BLaER1 treated with 17β-estradiol and CSF1 and Interleukin-3, amounts not matched to agents 10 nM and 100 nM (cell line): ENCODE measurements at regions not wholly inside any gene's neighbourhood (a gene's known extent, or its start where the extent isn't known, plus 50 kb on each side); places are given as distances from the start of the nearest gene placed in this dataset.

ENCODE experiments used
- H3K27ac ChIP-seq, 11 experiments: shearing (Covaris generic); formaldehyde crosslinking; 2 replicates each; pipeline ENCODE4 v1.8.1; 2022
- H3K27me3 ChIP-seq, 11 experiments: shearing (Covaris generic); formaldehyde crosslinking; 2 replicates each; pipeline ENCODE4 v1.8.1; 2022
- H3K36me3 ChIP-seq, 11 experiments: shearing (Covaris generic); formaldehyde crosslinking; 2 replicates each; pipeline ENCODE4 v1.8.1; 2022
- H3K4me1 ChIP-seq, 10 experiments: shearing (Covaris generic); formaldehyde crosslinking; 2 replicates each; pipeline ENCODE4 v1.8.1; 2022
- H3K4me2 ChIP-seq, 11 experiments: shearing (Covaris generic); formaldehyde crosslinking; 2 replicates each; pipeline ENCODE4 v1.8.1; 2022
- H3K4me3 ChIP-seq, 10 experiments: shearing (Covaris generic); formaldehyde crosslinking; 2 replicates each; pipeline ENCODE4 v1.8.1; 2022
- H3K9ac ChIP-seq, 11 experiments: shearing (Covaris generic); formaldehyde crosslinking; 2 replicates each; pipeline ENCODE4 v1.8.1; 2022
- H3K9me3 ChIP-seq, 11 experiments: shearing (Covaris generic); formaldehyde crosslinking; replicated peaks in 1 of 11; 2 replicates each; pipeline ENCODE4 v1.8.1; 2022
- H4K20me1 ChIP-seq, 11 experiments: shearing (Covaris generic); formaldehyde crosslinking; 2 replicates each; pipeline ENCODE4 v1.8.1; 2022
- Cebpa-rat ChIP-seq, 11 experiments: shearing (Covaris generic); IDR thresholded peaks; 2 replicates each; pipeline ENCODE4 v1.8.1; 2022

- H3K9me3 ChIP-seq: peaks cover 0 to 3% (median 0%) of the 10 kb centered on the region in 11 experiments; a peak in 2 of 22 replicates
- H3K4me2 ChIP-seq: 0 out of 22 replicates have a peak overlapping the region, but pooled peaks of 1 of the 11 experiments have one; percentile 13
- H3K9ac ChIP-seq: no peak overlapping the region
- no peaks in the 10 kb centered on the region for H3K27me3 ChIP-seq
- no peak overlapping the region for H3K27ac ChIP-seq
- H3K4me3 ChIP-seq: no peak overlapping the region
- H3K4me1 ChIP-seq: 0 out of 20 replicates have a peak, but pooled peaks cover 0 to 7% (median 0%) of the 10 kb centered on the region in 10 experiments
- no peak for TF ChIP-seq Cebpa-rat (IDR thresholded peaks at IDR 0.05)
- no peaks in the 10 kb centered on the region for H4K20me1 ChIP-seq
- no peaks in the 10 kb centered on the region for H3K36me3 ChIP-seq
These were observed 114.9 kb upstream of the RAB11FIP2 start for GRCh38 chr10:118161461-118162246.

- Histone ChIP-seq H3K9me3 (peaks cover 4 to 18% (median 8%) of the 10 kb centered on the region in 11 experiments; a peak in 12 of 22 replicates), H3K4me2 (peak overlapping the region in 8 of 11 experiments; percentile 17 to 72 (median 52); a peak in 15 of 22 replicates)
These were observed 106.5 kb upstream of the RAB11FIP2 start for GRCh38 chr10:118153287-118153686.

GRCh38 chr10:118151461-118151860 lies 104.7 kb upstream of the RAB11FIP2 start:
- Histone ChIP-seq H3K36me3 (no peaks in the 10 kb centered on the region), H3K27ac (no peak overlapping the region), H3K9me3 (peaks cover 3 to 13% (median 6%) of the 10 kb centered on the region in 11 experiments; a peak in 12 of 22 replicates), H4K20me1 (no peaks in the 10 kb centered on the region), H3K4me3 (no peak overlapping the region), H3K4me2 (no peak overlapping the region), H3K4me1 (peaks cover 0 to 16% (median 11%) of the 10 kb centered on the region in 10 experiments; a peak in 12 of 20 replicates), H3K9ac (no peak overlapping the region), H3K27me3 (no peaks in the 10 kb centered on the region)
- no peak for TF ChIP-seq Cebpa-rat (IDR thresholded peaks at IDR 0.05)

More at GRCh38 chr10:118153287-118153686, 106.5 kb upstream of the RAB11FIP2 start:
- Histone ChIP-seq H3K4me1 (peaks cover 0 to 16% (median 11%) of the 10 kb centered on the region in 10 experiments; a peak in 12 of 20 replicates), H3K9ac (no peak overlapping the region), H3K36me3 (no peaks in the 10 kb centered on the region), H3K4me3 (no peak overlapping the region), H4K20me1 (no peaks in the 10 kb centered on the region), H3K27ac (no peak overlapping the region), H3K27me3 (no peaks in the 10 kb centered on the region)
- no peak for TF ChIP-seq Cebpa-rat (IDR thresholded peaks at IDR 0.05)

- no peak overlapping the region for H3K27ac ChIP-seq
- no peak overlapping the region for H3K4me2 ChIP-seq
- no peaks in the 10 kb centered on the region for H3K36me3 ChIP-seq
- H3K4me3 ChIP-seq: no peak overlapping the region
- H3K9ac ChIP-seq: no peak overlapping the region
- peaks cover 0 to 8% (median 6%) of the 10 kb centered on the region in 10 experiments; a peak in 12 of 20 replicates for H3K4me1 ChIP-seq
- H3K9me3 ChIP-seq: no peaks in the 10 kb centered on the region
- no peak for TF ChIP-seq Cebpa-rat (IDR thresholded peaks at IDR 0.05)
- H4K20me1 ChIP-seq: no peaks in the 10 kb centered on the region
- H3K27me3 ChIP-seq: no peaks in the 10 kb centered on the region
These were observed 101.5 kb upstream of the RAB11FIP2 start for GRCh38 chr10:118148247-118148646.

- no peak for TF ChIP-seq Cebpa-rat (IDR thresholded peaks at IDR 0.05)
- no peaks in the 10 kb centered on the region for H3K36me3 ChIP-seq
These were observed 98.5 kb upstream of the RAB11FIP2 start for GRCh38 chr10:118145256-118145655.

GRCh38 chr10:118141471-118141870 lies 94.7 kb upstream of the RAB11FIP2 start:
- H3K4me2 ChIP-seq: no peak overlapping the region
- H3K27me3 ChIP-seq: no peaks in the 10 kb centered on the region

More at GRCh38 chr10:118145256-118145655, 98.5 kb upstream of the RAB11FIP2 start:
- no peak overlapping the region for H3K9ac ChIP-seq
- H4K20me1 ChIP-seq: no peaks in the 10 kb centered on the region
- H3K27ac ChIP-seq: no peak overlapping the region
- no peak overlapping the region for H3K4me3 ChIP-seq
- H3K9me3 ChIP-seq: no peaks in the 10 kb centered on the region
- H3K4me2 ChIP-seq: no peak overlapping the region
- H3K4me1 ChIP-seq: no peaks in the 10 kb centered on the region
- H3K27me3 ChIP-seq: no peaks in the 10 kb centered on the region

GRCh38 chr10:118139321-118139720 lies 92.6 kb upstream of the RAB11FIP2 start:
- Histone ChIP-seq H3K9ac (no peak overlapping the region), H3K9me3 (peaks cover 0 to 8% (median 6%) of the 10 kb centered on the region in 11 experiments; a peak in 5 of 22 replicates), H4K20me1 (no peaks in the 10 kb centered on the region), H3K27ac (no peak overlapping the region), H3K36me3 (no peaks in the 10 kb centered on the region), H3K4me3 (no peak overlapping the region), H3K4me2 (no peak overlapping the region), H3K4me1 (0 out of 20 replicates have a peak, but pooled peaks cover 0 to 4% (median 0%) of the 10 kb centered on the region in 10 experiments), H3K27me3 (no peaks in the 10 kb centered on the region)
- no peak for TF ChIP-seq Cebpa-rat (IDR thresholded peaks at IDR 0.05)

More at GRCh38 chr10:118141471-118141870, 94.7 kb upstream of the RAB11FIP2 start:
- H3K4me3 ChIP-seq: no peak overlapping the region
- no peaks in the 10 kb centered on the region for H3K36me3 ChIP-seq
- no peak overlapping the region for H3K27ac ChIP-seq
- no peak for TF ChIP-seq Cebpa-rat (IDR thresholded peaks at IDR 0.05)
- H3K9me3 ChIP-seq: no peaks in the 10 kb centered on the region
- no peak overlapping the region for H3K9ac ChIP-seq
- H4K20me1 ChIP-seq: no peaks in the 10 kb centered on the region
- H3K4me1 ChIP-seq: 0 out of 20 replicates have a peak, but pooled peaks cover 0 to 4% (median 0%) of the 10 kb centered on the region in 10 experiments

GRCh38 chr10:118128675-118129074 lies 81.9 kb upstream of the RAB11FIP2 start:
- no peaks in the 10 kb centered on the region for H4K20me1 ChIP-seq
- H3K4me1 ChIP-seq: no peaks in the 10 kb centered on the region
- peaks cover 0 to 12% (median 7%) of the 10 kb centered on the region in 11 experiments; a peak in 13 of 22 replicates for H3K9me3 ChIP-seq

GRCh38 chr10:118118716-118119115 lies 72.0 kb upstream of the RAB11FIP2 start:
- no peak for TF ChIP-seq Cebpa-rat (IDR thresholded peaks at IDR 0.05)
- H3K9ac ChIP-seq: no peak overlapping the region
- H3K4me3 ChIP-seq: no peak overlapping the region
- H3K36me3 ChIP-seq: no peaks in the 10 kb centered on the region
- no peak overlapping the region for H3K27ac ChIP-seq
- H3K4me1 ChIP-seq: peaks cover 0 to 10% (median 0%) of the 10 kb centered on the region in 10 experiments; a peak in 1 of 20 replicates
- no peak overlapping the region for H3K4me2 ChIP-seq
- no peaks in the 10 kb centered on the region for H3K27me3 ChIP-seq
- no peaks in the 10 kb centered on the region for H4K20me1 ChIP-seq
- H3K9me3 ChIP-seq: no peaks in the 10 kb centered on the region

More at GRCh38 chr10:118128675-118129074, 81.9 kb upstream of the RAB11FIP2 start:
- TF ChIP-seq Cebpa-rat (IDR thresholded peaks at IDR 0.05): no peak
- Histone ChIP-seq H3K4me3 (no peak overlapping the region), H3K4me2 (no peak overlapping the region), H3K9ac (no peak overlapping the region), H3K27ac (no peak overlapping the region), H3K36me3 (no peaks in the 10 kb centered on the region), H3K27me3 (no peaks in the 10 kb centered on the region)
